ENCODE measurements at regions not wholly inside any gene's neighbourhood (a gene's known extent, or its start where the extent isn't known, plus 50 kb on each side); places are given as distances from the start of the nearest gene placed in this dataset.

GRCh38 chr21:41651830-41652229 is 115.0 kb downstream of the RIPK4 start:
- DNase-seq, result no peak

GRCh38 chr21:41651406-41651805 is 115.4 kb downstream of the RIPK4 start:
- DNase-seq, result no peak

GRCh38 chr21:41650526-41651145 is 116.2 kb downstream of the RIPK4 start:
- DNase-seq, result no peak

GRCh38 chr21:41648591-41649031 is 118.2 kb downstream of the RIPK4 start:
- no peak for DNase-seq

GRCh38 chr21:41647806-41648561 is 118.9 kb downstream of the RIPK4 start:
- DNase-seq, result no peak

GRCh38 chr21:41643246-41643966 is 123.4 kb downstream of the RIPK4 start:
- no peak for DNase-seq

- DNase-seq, result no peak
These were observed 124.8 kb downstream of the RIPK4 start for GRCh38 chr21:41641821-41642701.

GRCh38 chr21:41641510-41641815 is 125.4 kb downstream of the RIPK4 start:
- DNase-seq, result no peak

GRCh38 chr21:41640748-41641509 is 125.9 kb downstream of the RIPK4 start:
- DNase-seq, result no peak

GRCh38 chr21:41639766-41640165 is 127.1 kb downstream of the RIPK4 start:
- DNase-seq, result no peak

- DNase-seq, result no peak
These were observed 127.5 kb downstream of the RIPK4 start for GRCh38 chr21:41639336-41639735.

- DNase-seq, result no peak
These were observed 128.6 kb downstream of the RIPK4 start for GRCh38 chr21:41638201-41638790.

- no peak for DNase-seq
These were observed 129.0 kb upstream of the TMPRSS2 start for GRCh38 chr21:41636636-41637630.

GRCh38 chr21:41635874-41636273 is 127.9 kb upstream of the TMPRSS2 start:
- no peak for DNase-seq

- DNase-seq, result no peak
These were observed 126.9 kb upstream of the TMPRSS2 start for GRCh38 chr21:41634858-41635257.

GRCh38 chr21:41634211-41634694 is 126.3 kb upstream of the TMPRSS2 start:
- DNase-seq, result no peak

GRCh38 chr21:41633627-41634026 is 125.7 kb upstream of the TMPRSS2 start:
- DNase-seq, result no peak

- no peak for DNase-seq
These were observed 125.0 kb upstream of the TMPRSS2 start for GRCh38 chr21:41632748-41633475.
